Right atrium auricular region (tissue), 2 donors: ENCODE measurements at regions not wholly inside any gene's neighbourhood (a gene's known extent, or its start where the extent isn't known, plus 50 kb on each side); places are given as distances from the start of the nearest gene placed in this dataset.

Experiments
- DNase-seq: peaks from one replicate; pipeline ENCODE4 v3.0.0-alpha.2; 2019; ENCODE audit warnings: low spot score
- H3K27ac ChIP-seq, 2 donors: fragments of 200-600 bp; sonication (generic); 1 replicate in 1 of 2; 2 replicates in 1 of 2; pipeline ENCODE4 v1.5.1; 2016 to 2019
- H3K27me3 ChIP-seq, 2 donors: fragments of 200-600 bp; sonication (generic); one replicate each; pipeline versions ENCODE4 v1.5.1 to v1.6.0; 2017 to 2019
- H3K36me3 ChIP-seq: fragments of 200-600 bp; sonication (generic); one replicate; pipeline ENCODE4 v1.5.1; 2016
- H3K4me1 ChIP-seq, 2 donors: fragments of 200-600 bp; sonication (generic); one replicate each; pipeline versions ENCODE4 v1.5.1 to v1.6.0; 2017 to 2019
- H3K4me3 ChIP-seq, 2 donors: fragments of 200-600 bp; sonication (generic); 1 replicate in 1 of 2; 2 replicates in 1 of 2; pipeline ENCODE4 v1.5.1; 2017 to 2019; ENCODE audit warnings: mild to moderate bottlenecking in 1 of 2, moderate library complexity in 1 of 2
- H3K9me3 ChIP-seq, 2 donors: fragments of 200-600 bp; sonication (generic); one replicate each; pipeline ENCODE4 v1.5.1; 2019
- TF ChIP-seq, protein P1 (sequence below), 2 donors: fragments of 200-600 bp; sonication (generic); IDR thresholded peaks; one replicate each; pipeline ENCODE4 v1.5.1; 2019; ENCODE audit warnings: antibody characterized with exemption in 2 of 2

DNA sequence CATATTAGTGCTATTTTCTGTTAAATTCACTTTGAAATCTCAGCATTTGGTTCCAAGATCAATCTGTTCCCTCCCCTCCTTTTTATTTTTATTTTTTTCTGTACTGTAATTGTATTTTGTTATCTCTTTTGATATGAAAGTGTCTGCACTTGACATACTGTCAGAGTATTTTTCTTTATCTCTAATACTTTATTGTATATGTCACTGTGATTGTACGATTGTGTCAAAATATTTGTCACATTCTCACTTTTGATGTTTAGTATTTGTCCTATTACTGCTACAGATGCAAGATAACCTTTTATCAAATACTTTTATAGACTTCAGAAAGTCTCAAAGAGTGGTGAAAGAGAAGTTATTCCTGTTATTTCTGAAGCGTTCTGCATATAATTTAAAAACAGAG is 323.5 kb downstream of the JRKL start:
- Histone ChIP-seq H3K27me3 (no peaks in the 10 kb centered on the region), H3K4me1 (no peaks in the 10 kb centered on the region), H3K4me3 (no peak overlapping the region), H3K27ac (no peak overlapping the region), H3K9me3 (no peaks in the 10 kb centered on the region), H3K36me3 (no peaks in the 10 kb centered on the region)
- TF ChIP-seq, protein P1, sequence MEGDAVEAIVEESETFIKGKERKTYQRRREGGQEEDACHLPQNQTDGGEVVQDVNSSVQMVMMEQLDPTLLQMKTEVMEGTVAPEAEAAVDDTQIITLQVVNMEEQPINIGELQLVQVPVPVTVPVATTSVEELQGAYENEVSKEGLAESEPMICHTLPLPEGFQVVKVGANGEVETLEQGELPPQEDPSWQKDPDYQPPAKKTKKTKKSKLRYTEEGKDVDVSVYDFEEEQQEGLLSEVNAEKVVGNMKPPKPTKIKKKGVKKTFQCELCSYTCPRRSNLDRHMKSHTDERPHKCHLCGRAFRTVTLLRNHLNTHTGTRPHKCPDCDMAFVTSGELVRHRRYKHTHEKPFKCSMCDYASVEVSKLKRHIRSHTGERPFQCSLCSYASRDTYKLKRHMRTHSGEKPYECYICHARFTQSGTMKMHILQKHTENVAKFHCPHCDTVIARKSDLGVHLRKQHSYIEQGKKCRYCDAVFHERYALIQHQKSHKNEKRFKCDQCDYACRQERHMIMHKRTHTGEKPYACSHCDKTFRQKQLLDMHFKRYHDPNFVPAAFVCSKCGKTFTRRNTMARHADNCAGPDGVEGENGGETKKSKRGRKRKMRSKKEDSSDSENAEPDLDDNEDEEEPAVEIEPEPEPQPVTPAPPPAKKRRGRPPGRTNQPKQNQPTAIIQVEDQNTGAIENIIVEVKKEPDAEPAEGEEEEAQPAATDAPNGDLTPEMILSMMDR (IDR thresholded peaks at IDR 0.05) = no peak
- no peak for DNase-seq

DNA sequence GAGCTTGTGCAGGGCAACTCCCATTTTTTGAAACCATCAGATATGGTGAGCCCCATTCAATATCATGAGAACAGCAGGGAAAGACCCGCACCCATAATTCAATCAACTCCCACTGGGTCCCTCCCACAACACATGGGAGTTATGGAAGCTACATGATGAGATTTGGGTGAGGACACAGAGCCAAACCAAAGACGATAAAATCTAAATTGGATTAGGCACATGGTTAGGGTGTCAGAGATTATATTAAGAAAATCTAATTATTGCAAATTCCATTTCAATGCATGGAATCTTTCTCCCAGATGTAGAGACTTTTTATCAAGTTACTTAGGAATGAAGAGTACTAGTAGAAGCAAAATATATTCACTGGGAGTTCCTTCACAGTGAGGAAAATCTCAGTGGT is 324.9 kb downstream of the JRKL start:
- DNase-seq = no peak
- Histone ChIP-seq H3K36me3 (no peaks in the 10 kb centered on the region), H3K27me3 (no peaks in the 10 kb centered on the region), H3K27ac (no peak overlapping the region), H3K4me3 (no peak overlapping the region), H3K4me1 (no peaks in the 10 kb centered on the region), H3K9me3 (no peaks in the 10 kb centered on the region)
- TF ChIP-seq, protein P1 (IDR thresholded peaks at IDR 0.05) = no peak

DNA sequence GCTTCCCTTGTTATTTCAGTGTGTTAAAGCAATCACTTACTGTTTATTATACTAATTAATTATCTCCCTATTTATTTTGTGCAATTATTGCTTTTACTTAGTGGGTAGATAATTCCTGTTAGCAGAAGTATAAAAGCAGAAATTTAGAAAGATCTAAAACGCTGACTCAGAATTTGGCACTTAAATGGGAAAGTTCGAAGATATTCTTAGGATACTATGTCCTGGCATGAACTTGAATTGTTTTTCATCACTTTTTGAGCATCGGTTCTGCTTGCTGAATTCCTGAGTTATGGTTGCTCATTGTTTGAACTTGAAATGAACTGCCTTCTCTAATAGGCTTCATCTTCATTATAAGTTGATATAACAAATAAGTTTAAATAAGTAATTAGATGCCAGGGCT is 325.4 kb downstream of the JRKL start:
- no peak for DNase-seq
- no peaks in the 10 kb centered on the region for H3K9me3 ChIP-seq
- H3K4me1 ChIP-seq = no peaks in the 10 kb centered on the region
- H3K4me3 ChIP-seq = no peak overlapping the region
- TF ChIP-seq, protein P1 (IDR thresholded peaks at IDR 0.05) = no peak
- H3K27ac ChIP-seq = no peak overlapping the region
- H3K36me3 ChIP-seq = no peaks in the 10 kb centered on the region
- H3K27me3 ChIP-seq = no peaks in the 10 kb centered on the region

DNA sequence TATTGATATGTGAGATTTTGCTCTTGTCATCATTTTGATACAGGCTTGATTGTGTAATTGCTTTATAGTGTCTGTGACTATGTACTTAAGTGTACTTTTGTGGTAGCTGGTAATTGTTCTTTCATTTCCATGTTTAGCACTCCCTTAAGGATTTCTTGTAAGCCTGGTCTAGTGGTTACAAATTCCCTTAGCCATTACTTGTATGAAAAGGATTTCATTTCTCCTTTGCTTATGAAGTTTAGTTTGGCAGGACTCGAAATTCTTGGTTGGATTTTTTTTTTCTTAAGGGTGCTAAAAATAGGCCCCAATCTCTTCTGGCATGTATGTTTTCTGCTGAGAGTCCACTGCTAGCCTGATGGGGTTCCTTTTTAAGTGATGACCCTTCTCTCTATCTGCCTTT is 346.8 kb downstream of the JRKL start:
- no peak overlapping the region for H3K27ac ChIP-seq
- no peaks in the 10 kb centered on the region for H3K4me1 ChIP-seq
- no peaks in the 10 kb centered on the region for H3K27me3 ChIP-seq
- H3K4me3 ChIP-seq = no peak overlapping the region
- H3K9me3 ChIP-seq = no peaks in the 10 kb centered on the region
- no peaks in the 10 kb centered on the region for H3K36me3 ChIP-seq
- no peak for DNase-seq
- TF ChIP-seq, protein P1 (IDR thresholded peaks at IDR 0.05) = no peak

DNA sequence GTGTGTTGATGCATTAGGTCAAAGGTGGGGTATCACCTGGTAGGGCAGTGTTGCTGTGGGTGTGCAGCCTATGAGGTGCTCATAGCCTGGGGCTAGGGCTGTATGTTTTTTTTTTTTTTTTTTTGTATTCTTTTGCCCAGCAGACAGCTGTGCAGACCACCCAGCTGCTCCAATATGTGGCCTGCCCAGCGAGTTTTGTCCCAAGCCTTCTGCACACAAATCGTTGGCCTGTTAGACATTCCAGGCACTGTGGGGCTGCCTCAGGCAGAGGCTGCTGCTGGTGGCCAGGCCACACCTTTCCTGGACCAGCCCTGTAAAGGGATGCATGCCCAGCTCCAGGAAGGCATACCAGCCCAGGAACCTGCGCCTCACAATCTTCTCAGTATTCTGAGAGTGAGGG is 348.5 kb downstream of the JRKL start:
- no peak for DNase-seq
- Histone ChIP-seq H3K9me3 (no peaks in the 10 kb centered on the region), H3K27me3 (no peaks in the 10 kb centered on the region)

DNA sequence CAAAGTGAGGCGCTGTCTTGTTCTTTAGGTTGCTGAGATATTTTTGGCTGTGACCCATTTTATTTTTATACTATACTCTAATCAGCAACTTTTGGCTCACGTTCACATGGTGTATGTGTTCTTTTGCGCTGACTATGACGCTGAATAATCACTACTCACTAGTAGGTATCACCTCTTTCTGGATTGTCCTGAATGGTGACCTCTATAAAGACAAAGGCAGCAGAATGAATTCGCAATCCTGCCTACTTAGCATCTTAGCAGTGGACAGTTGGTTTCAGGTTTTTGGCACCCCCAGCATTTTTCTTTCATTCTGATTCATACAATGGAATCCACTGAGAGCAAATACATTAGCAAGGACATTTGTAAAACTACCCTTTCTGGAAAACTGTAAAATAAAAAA is 351.3 kb downstream of the JRKL start:
- no peak for DNase-seq
- no peak overlapping the region for H3K27ac ChIP-seq
- TF ChIP-seq, protein P1 (IDR thresholded peaks at IDR 0.05) = no peak
- H3K4me3 ChIP-seq = no peak overlapping the region
- H3K36me3 ChIP-seq = no peaks in the 10 kb centered on the region
- no peaks in the 10 kb centered on the region for H3K9me3 ChIP-seq
- H3K27me3 ChIP-seq = no peaks in the 10 kb centered on the region
- no peaks in the 10 kb centered on the region for H3K4me1 ChIP-seq

More for the DNA sequence above, 348.5 kb downstream of the JRKL start:
- TF ChIP-seq, protein P1 (IDR thresholded peaks at IDR 0.05) = no peak
- Histone ChIP-seq H3K4me1 (no peaks in the 10 kb centered on the region), H3K27ac (no peak overlapping the region), H3K36me3 (no peaks in the 10 kb centered on the region), H3K4me3 (no peak overlapping the region)
